ENCODE measurements at regions not wholly inside any gene's neighbourhood (a gene's known extent, or its start where the extent isn't known, plus 50 kb on each side); places are given as distances from the start of the nearest gene placed in this dataset.

- TF ChIP-seq CTCF (IDR thresholded peaks at IDR 0.05; ENCODE audit: insufficient read depth, low read length, poor library complexity, severe bottlenecking), result no peak
- Histone ChIP-seq H3K27me3 (replicated peaks; ENCODE audit: control insufficient read depth, insufficient read depth, low read length) (peaks cover 4% of the 10 kb centered on the region), H3K4me3 (replicated peaks; ENCODE audit: low read depth, low read length) (no peak overlapping the region), H3K36me3 (ENCODE audit: control insufficient read depth, insufficient read depth, low read length) (no peaks in the 10 kb centered on the region)
- no peak for DNase-seq (ENCODE audit: extremely low read depth, insufficient read length)
These were observed 139.2 kb downstream of the TPRA1 start for GRCh38 chr3:127451321-127451720.

GRCh38 chr3:127450331-127450730 is 140.2 kb downstream of the TPRA1 start:
- H3K4me3 ChIP-seq (replicated peaks; ENCODE audit: low read depth, low read length), result no peak overlapping the region
- no peak for TF ChIP-seq CTCF (IDR thresholded peaks at IDR 0.05; ENCODE audit: insufficient read depth, low read length, poor library complexity, severe bottlenecking)
- no peaks in the 10 kb centered on the region for H3K36me3 ChIP-seq (ENCODE audit: control insufficient read depth, insufficient read depth, low read length)
- peaks cover 4% of the 10 kb centered on the region for H3K27me3 ChIP-seq (replicated peaks; ENCODE audit: control insufficient read depth, insufficient read depth, low read length)
- DNase-seq (ENCODE audit: extremely low read depth, insufficient read length), result no peak

- DNase-seq (ENCODE audit: extremely low read depth, insufficient read length), result no peak
These were observed 140.9 kb downstream of the TPRA1 start for GRCh38 chr3:127449486-127450212.

GRCh38 chr3:127448671-127449070 is 141.9 kb downstream of the TPRA1 start:
- DNase-seq (ENCODE audit: extremely low read depth, insufficient read length), result no peak
- Histone ChIP-seq H3K4me3 (replicated peaks; ENCODE audit: low read depth, low read length) (no peak overlapping the region), H3K36me3 (ENCODE audit: control insufficient read depth, insufficient read depth, low read length) (no peaks in the 10 kb centered on the region), H3K27me3 (replicated peaks; ENCODE audit: control insufficient read depth, insufficient read depth, low read length) (no peaks in the 10 kb centered on the region; the same call in 1 of the 2 replicates)
- no peak for TF ChIP-seq CTCF (IDR thresholded peaks at IDR 0.05; ENCODE audit: insufficient read depth, low read length, poor library complexity, severe bottlenecking)

More at GRCh38 chr3:127449486-127450212, 140.9 kb downstream of the TPRA1 start:
- Histone ChIP-seq H3K27me3 (replicated peaks; ENCODE audit: control insufficient read depth, insufficient read depth, low read length) (peaks cover 4% of the 10 kb centered on the region), H3K36me3 (ENCODE audit: control insufficient read depth, insufficient read depth, low read length) (no peaks in the 10 kb centered on the region), H3K4me3 (replicated peaks; ENCODE audit: low read depth, low read length) (no peak overlapping the region)
- no peak for TF ChIP-seq CTCF (IDR thresholded peaks at IDR 0.05; ENCODE audit: insufficient read depth, low read length, poor library complexity, severe bottlenecking)

GRCh38 chr3:127448161-127448561 is 142.4 kb downstream of the TPRA1 start:
- Histone ChIP-seq H3K27me3 (replicated peaks; ENCODE audit: control insufficient read depth, insufficient read depth, low read length) (no peaks in the 10 kb centered on the region), H3K4me3 (replicated peaks; ENCODE audit: low read depth, low read length) (no peak overlapping the region), H3K36me3 (ENCODE audit: control insufficient read depth, insufficient read depth, low read length) (no peaks in the 10 kb centered on the region)
- no peak for TF ChIP-seq CTCF (IDR thresholded peaks at IDR 0.05; ENCODE audit: insufficient read depth, low read length, poor library complexity, severe bottlenecking)
- DNase-seq (ENCODE audit: extremely low read depth, insufficient read length), result no peak

Data from GM06990 (cell line).